ENCODE measurements at regions not wholly inside any gene's neighbourhood (a gene's known extent, or its start where the extent isn't known, plus 50 kb on each side); places are given as distances from the start of the nearest gene placed in this dataset.

DNA sequence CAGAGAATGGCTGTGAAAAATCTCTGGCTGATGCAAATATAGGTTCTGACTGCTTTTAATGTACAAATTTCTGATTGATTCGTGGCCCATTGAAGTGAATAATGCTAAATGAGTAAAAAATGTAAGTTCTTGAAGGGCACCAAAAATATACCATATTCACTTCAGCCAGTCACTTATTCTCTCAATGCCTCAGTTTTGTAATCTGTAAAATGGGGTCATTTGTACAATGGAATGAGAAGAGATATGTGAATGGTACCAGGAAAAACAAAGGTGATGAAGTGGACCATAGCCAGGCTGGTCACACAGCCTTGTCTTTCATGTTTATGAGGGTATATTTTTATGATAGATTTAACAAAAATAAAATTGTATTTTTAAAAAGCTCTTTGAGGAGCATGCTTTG, 441.2 kb upstream of the NR3C2 start:
- no peak overlapping the region for H3K9ac ChIP-seq (ENCODE audit: low read length)
- no peaks in the 10 kb centered on the region for H3K79me2 ChIP-seq (ENCODE audit: insufficient read depth, low read length)
- H4K20me1 ChIP-seq (ENCODE audit: low read depth, low read length): no peaks in the 10 kb centered on the region
- no peak overlapping the region for H3K4me3 ChIP-seq (ENCODE audit: insufficient read depth, low read length, poor library complexity, severe bottlenecking)
- no peak overlapping the region for H3K27ac ChIP-seq (ENCODE audit: low read depth, low read length)
- no peak for TF ChIP-seq EZH2phosphoT487 (conservative IDR thresholded peaks at IDR 0.05; ENCODE audit: low read length)
- TF ChIP-seq, protein P1, sequence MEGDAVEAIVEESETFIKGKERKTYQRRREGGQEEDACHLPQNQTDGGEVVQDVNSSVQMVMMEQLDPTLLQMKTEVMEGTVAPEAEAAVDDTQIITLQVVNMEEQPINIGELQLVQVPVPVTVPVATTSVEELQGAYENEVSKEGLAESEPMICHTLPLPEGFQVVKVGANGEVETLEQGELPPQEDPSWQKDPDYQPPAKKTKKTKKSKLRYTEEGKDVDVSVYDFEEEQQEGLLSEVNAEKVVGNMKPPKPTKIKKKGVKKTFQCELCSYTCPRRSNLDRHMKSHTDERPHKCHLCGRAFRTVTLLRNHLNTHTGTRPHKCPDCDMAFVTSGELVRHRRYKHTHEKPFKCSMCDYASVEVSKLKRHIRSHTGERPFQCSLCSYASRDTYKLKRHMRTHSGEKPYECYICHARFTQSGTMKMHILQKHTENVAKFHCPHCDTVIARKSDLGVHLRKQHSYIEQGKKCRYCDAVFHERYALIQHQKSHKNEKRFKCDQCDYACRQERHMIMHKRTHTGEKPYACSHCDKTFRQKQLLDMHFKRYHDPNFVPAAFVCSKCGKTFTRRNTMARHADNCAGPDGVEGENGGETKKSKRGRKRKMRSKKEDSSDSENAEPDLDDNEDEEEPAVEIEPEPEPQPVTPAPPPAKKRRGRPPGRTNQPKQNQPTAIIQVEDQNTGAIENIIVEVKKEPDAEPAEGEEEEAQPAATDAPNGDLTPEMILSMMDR (IDR thresholded peaks at IDR 0.05; ENCODE audit: insufficient read depth, low read length, poor library complexity, severe bottlenecking): no peak
- H3K9me3 ChIP-seq (ENCODE audit: insufficient read depth, low read length): no peaks in the 10 kb centered on the region
- H3K27me3 ChIP-seq (ENCODE audit: low read length): no peaks in the 10 kb centered on the region
- H3K9me2 ChIP-seq (replicated peaks; ENCODE audit: insufficient read depth, low read length): no peaks in the 10 kb centered on the region
- H2AFZ ChIP-seq (ENCODE audit: low read depth, low read length, severe bottlenecking): no peak overlapping the region
- no peaks in the 10 kb centered on the region for H3K36me3 ChIP-seq (ENCODE audit: low read length)
- H3F3A ChIP-seq (ENCODE audit: insufficient read depth): no peaks in the 10 kb centered on the region
- H3K4me2 ChIP-seq (ENCODE audit: low read depth, low read length, poor library complexity, severe bottlenecking): no peak overlapping the region

DNA sequence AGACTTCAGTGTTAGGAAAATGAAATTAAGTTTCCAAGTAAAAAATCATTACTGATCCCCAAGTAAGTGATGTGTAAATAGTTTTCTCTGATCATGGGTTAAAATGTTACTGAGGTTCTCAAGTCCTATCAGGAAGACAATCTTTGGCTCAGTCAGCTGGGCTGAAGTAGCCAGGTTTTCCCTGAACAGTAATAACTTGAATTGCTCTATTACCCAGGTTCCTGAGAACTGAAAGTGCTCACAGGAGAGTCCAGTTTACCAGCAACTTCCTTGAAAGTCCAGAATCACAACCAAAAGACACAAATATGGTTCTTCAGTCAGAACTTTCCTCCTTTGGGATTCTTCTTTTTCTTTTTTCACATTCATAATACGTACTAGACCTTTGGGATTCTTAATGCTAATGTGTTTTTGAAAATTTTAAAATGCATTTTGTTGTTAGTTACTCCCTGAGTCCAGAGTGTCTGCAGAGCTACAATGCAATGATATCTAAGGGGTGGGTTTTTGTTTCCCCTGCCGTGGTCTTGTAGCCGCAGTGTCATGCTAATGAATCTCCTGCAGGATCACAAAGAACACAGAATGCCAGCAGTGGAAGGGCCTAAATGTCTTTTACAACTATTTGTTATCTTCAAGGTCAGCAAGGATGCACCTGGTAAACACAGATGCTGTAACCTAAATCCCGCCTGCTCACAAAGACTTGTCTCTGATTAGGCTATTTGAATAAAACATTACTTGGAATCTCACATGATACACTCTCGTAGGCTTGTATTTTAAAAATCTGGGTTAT, 439.8 kb upstream of the NR3C2 start:
- H3K27me3 ChIP-seq (ENCODE audit: low read length): no peaks in the 10 kb centered on the region
- H3K79me2 ChIP-seq (ENCODE audit: insufficient read depth, low read length): no peaks in the 10 kb centered on the region
- H4K20me1 ChIP-seq (ENCODE audit: low read depth, low read length): no peaks in the 10 kb centered on the region
- H3K4me3 ChIP-seq (ENCODE audit: insufficient read depth, low read length, poor library complexity, severe bottlenecking): no peak overlapping the region
- no peaks in the 10 kb centered on the region for H3K9me3 ChIP-seq (ENCODE audit: insufficient read depth, low read length)
- no peaks in the 10 kb centered on the region for H3F3A ChIP-seq (ENCODE audit: insufficient read depth)
- no peak overlapping the region for H3K9ac ChIP-seq (ENCODE audit: low read length)
- H3K27ac ChIP-seq (ENCODE audit: low read depth, low read length): no peak overlapping the region
- H3K4me2 ChIP-seq (ENCODE audit: low read depth, low read length, poor library complexity, severe bottlenecking): no peak overlapping the region
- H3K36me3 ChIP-seq (ENCODE audit: low read length): no peaks in the 10 kb centered on the region
- H2AFZ ChIP-seq (ENCODE audit: low read depth, low read length, severe bottlenecking): no peak overlapping the region
- TF ChIP-seq, protein P1 (IDR thresholded peaks at IDR 0.05; ENCODE audit: insufficient read depth, low read length, poor library complexity, severe bottlenecking): no peak
- no peak for TF ChIP-seq EZH2phosphoT487 (conservative IDR thresholded peaks at IDR 0.05; ENCODE audit: low read length)
- H3K9me2 ChIP-seq (replicated peaks; ENCODE audit: insufficient read depth, low read length): no peaks in the 10 kb centered on the region

DNA sequence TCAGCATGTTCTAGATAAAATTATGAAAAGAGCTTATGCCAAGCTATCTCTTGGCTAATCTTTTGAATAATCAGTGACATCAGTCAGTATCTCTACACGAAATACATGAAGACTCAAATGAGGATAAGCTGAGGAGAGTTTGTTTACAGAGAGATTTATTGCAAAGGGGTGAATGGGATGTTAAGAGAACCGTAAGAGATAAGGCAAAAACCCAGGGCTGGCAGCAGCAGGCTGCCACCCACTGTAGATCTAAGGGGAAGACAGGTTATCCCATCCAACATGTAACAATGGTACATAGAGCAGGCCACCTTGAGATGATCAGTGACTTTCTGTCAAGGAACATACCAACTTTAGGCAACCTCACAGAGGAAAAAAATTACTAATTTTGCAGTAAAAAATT, 432.1 kb upstream of the NR3C2 start:
- no peak overlapping the region for H3K27ac ChIP-seq (ENCODE audit: low read depth, low read length)
- no peaks in the 10 kb centered on the region for H4K20me1 ChIP-seq (ENCODE audit: low read depth, low read length)
- H3F3A ChIP-seq (ENCODE audit: insufficient read depth): no peaks in the 10 kb centered on the region
- no peaks in the 10 kb centered on the region for H3K36me3 ChIP-seq (ENCODE audit: low read length)
- no peaks in the 10 kb centered on the region for H3K9me2 ChIP-seq (replicated peaks; ENCODE audit: insufficient read depth, low read length)
- no peak overlapping the region for H3K9ac ChIP-seq (ENCODE audit: low read length)
- H3K79me2 ChIP-seq (ENCODE audit: insufficient read depth, low read length): no peaks in the 10 kb centered on the region
- H2AFZ ChIP-seq (ENCODE audit: low read depth, low read length, severe bottlenecking): no peak overlapping the region
- H3K4me3 ChIP-seq (ENCODE audit: insufficient read depth, low read length, poor library complexity, severe bottlenecking): no peak overlapping the region
- no peaks in the 10 kb centered on the region for H3K27me3 ChIP-seq (ENCODE audit: low read length)
- H3K9me3 ChIP-seq (ENCODE audit: insufficient read depth, low read length): no peaks in the 10 kb centered on the region
- no peak overlapping the region for H3K4me2 ChIP-seq (ENCODE audit: low read depth, low read length, poor library complexity, severe bottlenecking)
- TF ChIP-seq, protein P1 (IDR thresholded peaks at IDR 0.05; ENCODE audit: insufficient read depth, low read length, poor library complexity, severe bottlenecking): no peak
- TF ChIP-seq EZH2phosphoT487 (conservative IDR thresholded peaks at IDR 0.05; ENCODE audit: low read length): no peak
